ENCODE measurements at regions not wholly inside any gene's neighbourhood (a gene's known extent, or its start where the extent isn't known, plus 50 kb on each side); places are given as distances from the start of the nearest gene placed in this dataset.

DNA sequence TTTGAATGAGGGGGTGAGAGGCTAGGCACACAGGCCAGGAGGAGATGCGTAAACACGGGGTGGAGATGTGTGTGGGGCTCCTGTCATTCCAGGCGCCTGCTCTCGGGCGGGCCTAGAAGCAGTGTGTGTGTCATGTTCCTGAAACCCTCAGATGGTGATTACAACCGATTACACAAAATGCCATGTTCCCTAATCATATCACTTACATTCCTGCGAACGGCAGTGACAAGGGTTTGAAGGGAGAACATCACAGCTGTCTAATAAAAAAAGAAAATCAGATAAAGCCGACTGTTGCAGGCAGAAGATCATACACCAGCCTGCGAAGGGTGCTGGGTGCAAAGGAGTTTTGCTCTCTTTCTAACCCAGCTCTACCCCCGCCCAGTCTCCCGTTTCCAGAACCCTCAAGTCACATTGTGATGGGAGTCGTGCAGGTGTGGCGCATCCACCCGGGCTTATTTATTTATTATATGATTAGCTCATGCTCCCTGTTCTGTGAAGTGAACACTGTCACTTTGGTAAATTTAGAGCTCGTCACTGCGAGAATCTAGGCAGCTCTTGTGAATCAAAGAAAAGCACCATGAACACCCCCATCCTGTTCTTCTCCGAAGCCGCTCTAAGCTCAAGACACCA, 140.3 kb downstream of the NR2F2 start:
- 2% methylated on average over 19 of the region's 19 CpGs for WGBS (ENCODE audit: insufficient coverage, low coverage, missing lambda C conversion rate)
- intact Hi-C loops (cut with micrococcal nuclease), result no loop called here
- ChIA-PET CTCF (ENCODE audit: low intra/inter-chr PET ratio) (no interaction called here), POLR2A (interaction anchor here (1.3 kb wide), 1 partner anchor 40 kb away, joined by 4 read pairs; no protein-coding TSS in a partner anchor)
- H4K20me1 ChIP-seq (replicated peaks; ENCODE audit: control insufficient read depth, insufficient read depth, low read length), result no peaks in the 10 kb centered on the region
- H3K9me1 ChIP-seq (ENCODE audit: control insufficient read depth, insufficient read depth, low read length), result no peaks in the 10 kb centered on the region
- no peak for DNase-seq (ENCODE audit: extremely low read depth in 1 of 4, low spot score in 3 of 4)
- no peak overlapping the region for H3K27ac ChIP-seq (ENCODE audit: extremely low read depth, low read depth, low read length)
- no peak overlapping the region for H2AFZ ChIP-seq (ENCODE audit: low read depth, low read length)
- no peak for TF ChIP-seq SETDB1 (IDR thresholded peaks at IDR 0.05; ENCODE audit: low read length)
- no peak for TF ChIP-seq ADNP (tag; IDR thresholded peaks at IDR 0.05)
- TF ChIP-seq MTF1 (CRISPR knock-in tag; IDR thresholded peaks at IDR 0.05; ENCODE audit: borderline replicate concordance), result no peak
- TF ChIP-seq TARDBP (IDR thresholded peaks at IDR 0.05), result no peak
- TF ChIP-seq FOXJ3 (CRISPR knock-in tag; IDR thresholded peaks at IDR 0.05), result no peak
- TF ChIP-seq EP300 (IDR thresholded peaks at IDR 0.05; ENCODE audit: low read length), result no peak
- TF ChIP-seq THRAP3 (IDR thresholded peaks at IDR 0.05; ENCODE audit: borderline replicate concordance), result no peak
- TF ChIP-seq CBX5 (IDR thresholded peaks at IDR 0.05; ENCODE audit: borderline replicate concordance, low read depth), result no peak
- no peak for TF ChIP-seq DMBX1 (CRISPR knock-in tag; IDR thresholded peaks at IDR 0.05; ENCODE audit: borderline replicate concordance)
- TF ChIP-seq ZKSCAN3 (CRISPR knock-in tag; IDR thresholded peaks at IDR 0.05), result no peak
- FAIRE-seq, result no peak
- in situ Hi-C loops (cut with MboI), result no loop called here
- H3K79me2 ChIP-seq (ENCODE audit: control insufficient read depth, insufficient read depth, low read length), result no peaks in the 10 kb centered on the region
- H3K36me3 ChIP-seq (ENCODE audit: control insufficient read depth, insufficient read depth, low read length), result no peaks in the 10 kb centered on the region
- no peak overlapping the region for H3K9ac ChIP-seq (ENCODE audit: insufficient read depth in 1 of 2, low read depth in 2 of 2, low read length in 2 of 2)
- H3K9me3 ChIP-seq (replicated peaks; ENCODE audit: control insufficient read depth, insufficient read depth, low read depth, low read length), result no peaks in the 10 kb centered on the region
- ATAC-seq, result peak; percentile 40
- BruUV-seq (replicated peaks), result no TSS peak
- no peaks in the 10 kb centered on the region for H3K4me1 ChIP-seq (replicated peaks in 1 of 2; ENCODE audit: control insufficient read depth in 2 of 2, insufficient read depth in 2 of 2, low read length in 2 of 2)
- no peak overlapping the region for H3K4me2 ChIP-seq (ENCODE audit: insufficient read depth, low read length)
- peaks cover 27 to 37% of the 10 kb centered on the region in 2 experiments for H3K27me3 ChIP-seq (ENCODE audit: control insufficient read depth in 2 of 2, insufficient read depth in 2 of 2, low read length in 2 of 2)
- no peak overlapping the region for H3K4me3 ChIP-seq

All from K562 (cell line).